ENCODE measurements at regions not wholly inside any gene's neighbourhood (a gene's known extent, or its start where the extent isn't known, plus 50 kb on each side); places are given as distances from the start of the nearest gene placed in this dataset.
A peak's percentile ranks its signal among the peaks of the same experiment; 100 is the strongest.

- H3K36me3 ChIP-seq (ENCODE audit: insufficient read depth, low read length) = no peaks in the 10 kb centered on the region
- no peaks in the 10 kb centered on the region for H3K4me1 Mint-ChIP-seq
- H3K9me3 ChIP-seq (ENCODE audit: low read length) = no peaks in the 10 kb centered on the region
- H3K27ac Mint-ChIP-seq = no peak overlapping the region
- ChIA-PET CTCF (no interaction called here), POLR2A (no interaction called here)
- no peaks in the 10 kb centered on the region for H3K27me3 ChIP-seq (ENCODE audit: insufficient read depth, low read length, poor library complexity, severe bottlenecking)
- peaks cover 4 to 15% of the 10 kb centered on the region in 2 donors for H3K27me3 Mint-ChIP-seq
- H3K4me1 ChIP-seq (ENCODE audit: insufficient read depth, low read length) = no peaks in the 10 kb centered on the region
- H3K9me3 Mint-ChIP-seq = no peaks in the 10 kb centered on the region
- DNase-seq = no peak
- H3K36me3 Mint-ChIP-seq = peaks cover 0 to 5% (median 1%) of the 10 kb centered on the region in 3 donors
- H3K4me3 Mint-ChIP-seq = no peak overlapping the region
- no peak overlapping the region for H3K27ac ChIP-seq (ENCODE audit: low read depth, low read length)
- H3K4me3 ChIP-seq (ENCODE audit: low read length) = no peak overlapping the region
Measured at GRCh38 chr4:138894709-138895108, 120.9 kb upstream of the NOCT start.

DNA sequence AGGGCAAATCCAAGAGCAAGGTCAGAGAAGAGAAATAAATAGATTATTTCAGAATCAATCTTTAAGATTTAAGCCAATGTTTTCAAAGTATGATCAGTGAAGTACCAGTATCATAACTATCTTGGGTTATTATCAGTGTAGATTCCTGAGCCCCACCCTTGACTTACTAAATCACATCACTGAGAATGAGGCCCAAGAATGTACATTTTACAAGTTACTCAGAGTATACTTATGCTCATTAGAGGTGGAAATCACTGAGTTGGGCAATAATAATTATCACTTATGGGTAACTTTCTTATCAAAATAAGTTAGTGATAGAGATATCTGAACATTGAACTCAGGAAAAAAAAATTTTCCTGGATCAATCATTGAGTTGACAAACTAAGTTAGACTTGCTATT is 121.6 kb upstream of the NOCT start:
- ChIA-PET POLR2A (no interaction called here), CTCF (no interaction called here)
- Histone ChIP-seq H3K4me1 (ENCODE audit: insufficient read depth, low read length) (no peaks in the 10 kb centered on the region), H3K27me3 (ENCODE audit: insufficient read depth, low read length, poor library complexity, severe bottlenecking) (no peaks in the 10 kb centered on the region), H3K4me3 (ENCODE audit: low read length) (no peak overlapping the region), H3K36me3 (ENCODE audit: insufficient read depth, low read length) (no peaks in the 10 kb centered on the region), H3K9me3 (ENCODE audit: low read length) (no peaks in the 10 kb centered on the region), H3K27ac (ENCODE audit: low read depth, low read length) (no peak overlapping the region)
- Mint-ChIP-seq H3K9me3 (no peaks in the 10 kb centered on the region), H3K27ac (no peak overlapping the region), H3K4me1 (no peaks in the 10 kb centered on the region), H3K4me3 (no peak overlapping the region), H3K27me3 (peaks cover 5 to 20% of the 10 kb centered on the region in 2 donors), H3K36me3 (peaks cover 0 to 5% (median 0%) of the 10 kb centered on the region in 3 donors)
- no peak for DNase-seq

- POLR2A ChIA-PET = no interaction called here
- peaks cover 9 to 26% of the 10 kb centered on the region in 2 donors for H3K27me3 Mint-ChIP-seq
Measured at GRCh38 chr4:138892483-138893407, 122.8 kb upstream of the NOCT start.

DNA sequence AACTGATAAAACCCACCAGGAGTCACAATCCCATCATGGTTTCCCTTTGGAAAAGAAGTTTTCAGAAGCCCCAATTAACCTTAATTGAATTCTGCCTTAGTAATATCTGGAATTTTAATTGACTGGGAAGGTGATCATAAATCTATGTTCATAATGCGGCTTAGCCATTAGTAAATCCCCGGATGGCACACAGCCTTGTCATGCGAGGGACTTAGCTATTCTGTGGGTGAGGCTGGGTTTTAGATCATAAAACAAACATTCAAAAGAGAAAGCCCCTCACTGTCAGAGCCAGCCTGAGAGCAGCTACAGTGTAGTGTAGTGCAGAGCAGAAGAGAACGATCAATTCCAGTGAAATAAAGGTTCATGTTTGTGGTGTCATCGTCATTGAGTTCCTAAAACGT is 124.0 kb upstream of the NOCT start:
- H3K9me3 Mint-ChIP-seq = no peaks in the 10 kb centered on the region
- POLR2A ChIA-PET = no interaction called here
- H3K36me3 Mint-ChIP-seq = peaks cover 0 to 5% (median 0%) of the 10 kb centered on the region in 3 donors

More at GRCh38 chr4:138892483-138893407, 122.8 kb upstream of the NOCT start:
- Histone ChIP-seq H3K9me3 (ENCODE audit: low read length) (no peaks in the 10 kb centered on the region), H3K4me3 (ENCODE audit: low read length) (no peak overlapping the region), H3K27ac (ENCODE audit: low read depth, low read length) (no peak overlapping the region), H3K4me1 (ENCODE audit: insufficient read depth, low read length) (no peaks in the 10 kb centered on the region), H3K36me3 (ENCODE audit: insufficient read depth, low read length) (no peaks in the 10 kb centered on the region), H3K27me3 (ENCODE audit: insufficient read depth, low read length, poor library complexity, severe bottlenecking) (no peaks in the 10 kb centered on the region)
- no peak for DNase-seq
- CTCF ChIA-PET = no interaction called here
- Mint-ChIP-seq H3K4me1 (no peaks in the 10 kb centered on the region), H3K36me3 (peaks cover 0 to 5% (median 0%) of the 10 kb centered on the region in 3 donors), H3K9me3 (no peaks in the 10 kb centered on the region), H3K4me3 (no peak overlapping the region), H3K27ac (no peak overlapping the region)

GRCh38 chr4:138890891-138891570 is 124.5 kb upstream of the NOCT start:
- no peak overlapping the region for H3K4me3 Mint-ChIP-seq
- Histone ChIP-seq H3K36me3 (ENCODE audit: insufficient read depth, low read length) (no peaks in the 10 kb centered on the region), H3K9me3 (ENCODE audit: low read length) (no peaks in the 10 kb centered on the region), H3K4me1 (ENCODE audit: insufficient read depth, low read length) (no peaks in the 10 kb centered on the region), H3K27me3 (ENCODE audit: insufficient read depth, low read length, poor library complexity, severe bottlenecking) (no peaks in the 10 kb centered on the region), H3K4me3 (ENCODE audit: low read length) (no peak overlapping the region), H3K27ac (ENCODE audit: low read depth, low read length) (no peak overlapping the region)
- H3K27ac Mint-ChIP-seq = no peak overlapping the region
- H3K9me3 Mint-ChIP-seq = no peaks in the 10 kb centered on the region
- H3K4me1 Mint-ChIP-seq = no peaks in the 10 kb centered on the region
- peaks cover 6 to 28% of the 10 kb centered on the region in 2 donors for H3K27me3 Mint-ChIP-seq
- H3K36me3 Mint-ChIP-seq = peaks cover 0 to 5% (median 0%) of the 10 kb centered on the region in 3 donors
- no peak for DNase-seq
- ChIA-PET CTCF (no interaction called here), POLR2A (no interaction called here)

More for the DNA sequence above, 124.0 kb upstream of the NOCT start:
- Mint-ChIP-seq H3K4me3 (no peak overlapping the region), H3K27me3 (peaks cover 6 to 28% of the 10 kb centered on the region in 2 donors), H3K4me1 (no peaks in the 10 kb centered on the region), H3K27ac (no peak overlapping the region)
- Histone ChIP-seq H3K36me3 (ENCODE audit: insufficient read depth, low read length) (no peaks in the 10 kb centered on the region), H3K27me3 (ENCODE audit: insufficient read depth, low read length, poor library complexity, severe bottlenecking) (no peaks in the 10 kb centered on the region), H3K9me3 (ENCODE audit: low read length) (no peaks in the 10 kb centered on the region), H3K27ac (ENCODE audit: low read depth, low read length) (no peak overlapping the region), H3K4me3 (ENCODE audit: low read length) (no peak overlapping the region), H3K4me1 (ENCODE audit: insufficient read depth, low read length) (no peaks in the 10 kb centered on the region)
- DNase-seq = no peak
- CTCF ChIA-PET = no interaction called here

DNA sequence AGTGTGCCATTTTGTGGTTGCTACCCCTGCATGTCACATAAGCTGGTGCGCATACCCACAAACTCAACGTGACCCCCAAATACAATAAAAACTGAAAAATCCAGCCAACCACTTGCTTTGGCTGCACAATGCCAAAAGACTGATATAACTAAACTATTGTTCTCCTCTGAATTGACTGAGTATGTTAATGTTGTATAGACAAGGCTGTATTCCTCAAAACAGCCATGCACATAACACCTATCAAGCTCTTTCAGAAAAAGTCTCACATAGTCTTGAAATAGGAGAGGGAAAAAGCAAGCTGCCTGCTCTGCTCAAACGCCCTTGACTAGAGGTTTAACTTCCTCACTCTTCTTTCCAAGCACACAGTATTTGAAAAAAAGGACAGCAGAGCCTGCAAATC is 126.4 kb upstream of the NOCT start:
- H3K4me3 ChIP-seq (ENCODE audit: low read length) = no peak overlapping the region
- Mint-ChIP-seq H3K27me3 (peaks cover 6 to 28% of the 10 kb centered on the region in 2 donors), H3K36me3 (no peaks in the 10 kb centered on the region), H3K4me1 (no peaks in the 10 kb centered on the region), H3K27ac (no peak overlapping the region), H3K9me3 (peaks cover 0 to 2% (median under 1%) of the 10 kb centered on the region in 5 donors), H3K4me3 (no peak overlapping the region)
- ChIA-PET CTCF (no interaction called here), POLR2A (no interaction called here)
- DNase-seq = no peak
- H3K27me3 ChIP-seq (ENCODE audit: insufficient read depth, low read length, poor library complexity, severe bottlenecking) = no peaks in the 10 kb centered on the region
- H3K36me3 ChIP-seq (ENCODE audit: insufficient read depth, low read length) = no peaks in the 10 kb centered on the region
- H3K9me3 ChIP-seq (ENCODE audit: low read length) = no peaks in the 10 kb centered on the region
- H3K27ac ChIP-seq (ENCODE audit: low read depth, low read length) = no peak overlapping the region
- no peaks in the 10 kb centered on the region for H3K4me1 ChIP-seq (ENCODE audit: insufficient read depth, low read length)

GRCh38 chr4:138887741-138888140 is 127.8 kb upstream of the NOCT start:
- Histone ChIP-seq H3K9me3 (ENCODE audit: low read length) (no peaks in the 10 kb centered on the region), H3K4me1 (ENCODE audit: insufficient read depth, low read length) (no peaks in the 10 kb centered on the region), H3K27ac (ENCODE audit: low read depth, low read length) (no peak overlapping the region), H3K4me3 (ENCODE audit: low read length) (no peak overlapping the region), H3K36me3 (ENCODE audit: insufficient read depth, low read length) (no peaks in the 10 kb centered on the region), H3K27me3 (ENCODE audit: insufficient read depth, low read length, poor library complexity, severe bottlenecking) (no peaks in the 10 kb centered on the region)
- DNase-seq = no peak
- POLR2A ChIA-PET = no interaction called here
- Mint-ChIP-seq H3K36me3 (no peaks in the 10 kb centered on the region), H3K9me3 (peaks cover 0 to 6% (median 2%) of the 10 kb centered on the region in 5 donors), H3K4me1 (no peaks in the 10 kb centered on the region), H3K27me3 (peaks cover 6 to 28% of the 10 kb centered on the region in 2 donors), H3K27ac (no peak overlapping the region), H3K4me3 (peak overlapping the region in 1 of 7 donors; percentile 13)
- CTCF ChIA-PET = no interaction called here

DNA sequence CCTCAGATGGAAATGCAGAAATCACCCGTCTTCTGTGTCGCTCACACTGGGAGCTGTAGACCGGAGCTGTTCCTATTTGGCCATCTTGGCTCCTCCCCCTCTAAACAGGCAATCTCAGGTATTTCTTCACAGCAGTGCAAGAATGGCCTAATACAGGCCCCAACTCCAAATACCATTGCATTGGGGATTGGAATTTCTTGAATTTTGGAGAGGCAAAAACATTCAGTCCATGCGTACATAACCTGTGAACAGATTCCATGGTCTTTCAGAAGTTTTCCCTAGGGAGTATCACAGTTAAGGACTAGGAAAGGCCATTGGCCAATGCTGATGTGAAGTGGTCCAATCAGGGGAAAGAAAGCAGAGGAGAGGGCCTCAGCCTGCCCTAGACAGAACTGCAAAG is 128.2 kb upstream of the NOCT start:
- ChIA-PET POLR2A (no interaction called here), CTCF (no interaction called here)
- H3K27me3 ChIP-seq (ENCODE audit: insufficient read depth, low read length, poor library complexity, severe bottlenecking) = no peaks in the 10 kb centered on the region
- H3K9me3 ChIP-seq (ENCODE audit: low read length) = no peaks in the 10 kb centered on the region
- no peaks in the 10 kb centered on the region for H3K36me3 Mint-ChIP-seq
- peaks cover 0 to 6% (median 2%) of the 10 kb centered on the region in 5 donors for H3K9me3 Mint-ChIP-seq
- H3K27me3 Mint-ChIP-seq = peaks cover 6 to 24% of the 10 kb centered on the region in 2 donors
- no peak overlapping the region for H3K4me3 ChIP-seq (ENCODE audit: low read length)
- H3K27ac ChIP-seq (ENCODE audit: low read depth, low read length) = no peak overlapping the region
- H3K27ac Mint-ChIP-seq = no peak overlapping the region
- no peak overlapping the region for H3K4me3 Mint-ChIP-seq
- no peak for DNase-seq
- H3K4me1 Mint-ChIP-seq = no peaks in the 10 kb centered on the region
- H3K4me1 ChIP-seq (ENCODE audit: insufficient read depth, low read length) = no peaks in the 10 kb centered on the region
- no peaks in the 10 kb centered on the region for H3K36me3 ChIP-seq (ENCODE audit: insufficient read depth, low read length)

Measured in CD8-positive, alpha-beta memory T cell (primary cell).